Stimulated activated CD4-positive, alpha-beta T cell treated with anti-CD3 and anti-CD28 coated beads, Interleukin-4, amount 100 ng/mL, for 24 hours (primary cell): ENCODE measurements at regions not wholly inside any gene's neighbourhood (a gene's known extent, or its start where the extent isn't known, plus 50 kb on each side); places are given as distances from the start of the nearest gene placed in this dataset.

Experiments used
- DNase-seq: peaks from one replicate; pipeline ENCODE4 v3.0.0-alpha.2; 2020

- DNase-seq: no peak
Measured at GRCh38 chr11:116642481-116642880, 130.3 kb downstream of the BUD13 start.

DNA sequence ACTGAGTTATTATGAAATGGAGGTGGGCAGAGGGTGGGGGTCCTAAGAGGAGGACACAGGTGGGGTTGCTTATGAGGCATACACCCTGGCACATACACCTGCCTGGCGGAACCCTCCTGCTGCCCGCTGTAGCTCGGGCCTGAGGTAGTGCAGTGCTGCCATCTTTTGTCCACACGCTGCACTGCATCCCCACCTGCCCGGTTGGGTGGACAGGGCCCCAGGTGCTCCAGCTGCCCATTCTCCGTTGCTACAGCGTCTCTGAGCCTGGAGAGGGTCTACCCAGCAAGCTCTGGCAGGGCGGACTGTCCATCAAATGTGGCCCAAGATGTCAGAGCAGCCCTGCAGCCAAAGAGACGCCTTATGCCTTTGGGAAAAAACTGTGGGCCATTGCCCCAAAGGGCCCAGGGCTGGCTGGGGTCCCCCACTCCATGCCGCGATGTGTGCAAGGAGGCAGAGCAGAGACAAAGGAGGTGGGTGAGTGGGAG, 131.2 kb downstream of the BUD13 start:
- peak; percentile 6 for DNase-seq

GRCh38 chr11:116640641-116641402, 132.0 kb downstream of the BUD13 start:
- DNase-seq: no peak

DNA sequence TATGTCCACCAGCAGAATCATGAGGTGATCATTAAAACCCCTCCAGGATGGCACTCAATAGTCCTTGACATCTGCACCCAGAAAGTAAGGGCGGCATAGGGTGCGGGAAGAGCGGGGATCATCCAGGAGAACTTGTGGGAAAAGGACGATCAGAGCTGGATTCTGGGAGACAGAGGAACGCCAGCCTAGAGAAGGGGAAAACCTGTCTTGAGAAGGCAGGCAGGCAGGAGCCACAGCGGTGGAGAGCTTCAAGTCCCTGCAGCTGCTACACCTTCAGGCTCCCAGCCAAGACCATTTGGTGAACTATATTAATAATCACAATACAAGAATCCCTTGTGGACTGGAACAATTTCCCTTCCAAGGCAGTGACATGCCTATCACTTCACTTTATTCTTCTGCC, 134.3 kb downstream of the BUD13 start:
- DNase-seq: no peak

DNA sequence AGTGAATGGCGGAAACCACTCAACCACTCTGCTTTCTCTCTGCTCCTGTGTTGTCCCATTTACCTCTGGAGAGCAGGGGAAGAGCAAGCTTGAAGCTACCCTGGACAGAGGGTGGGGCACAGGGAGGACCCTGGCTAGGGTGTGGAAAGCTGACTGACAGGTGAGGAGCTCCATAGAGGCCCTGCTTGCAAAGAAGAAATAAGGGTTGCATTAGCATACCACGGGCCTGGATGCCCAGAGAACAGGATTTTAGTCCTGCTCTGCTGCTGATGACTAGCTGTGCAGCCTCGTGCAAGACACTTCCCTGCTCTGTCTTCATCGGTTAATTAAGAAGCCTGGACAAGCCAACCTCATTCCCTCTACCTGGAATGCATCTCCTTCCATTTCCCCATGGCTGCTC, 135.0 kb downstream of the BUD13 start:
- no peak for DNase-seq

- DNase-seq: no peak
Measured at GRCh38 chr11:116636341-116636929, 136.4 kb downstream of the BUD13 start.

- DNase-seq: no peak
Measured at GRCh38 chr11:116631201-116631600, 141.6 kb downstream of the BUD13 start.

- no peak for DNase-seq
Measured at GRCh38 chr11:116618461-116618860, 154.3 kb downstream of the BUD13 start.

- DNase-seq: no peak
Measured at GRCh38 chr11:116615211-116615865, 157.4 kb downstream of the BUD13 start.

- no peak for DNase-seq
Measured at GRCh38 chr11:116614306-116615210, 158.2 kb downstream of the BUD13 start.

GRCh38 chr11:116613206-116613875, 159.4 kb downstream of the BUD13 start:
- DNase-seq: no peak

DNA sequence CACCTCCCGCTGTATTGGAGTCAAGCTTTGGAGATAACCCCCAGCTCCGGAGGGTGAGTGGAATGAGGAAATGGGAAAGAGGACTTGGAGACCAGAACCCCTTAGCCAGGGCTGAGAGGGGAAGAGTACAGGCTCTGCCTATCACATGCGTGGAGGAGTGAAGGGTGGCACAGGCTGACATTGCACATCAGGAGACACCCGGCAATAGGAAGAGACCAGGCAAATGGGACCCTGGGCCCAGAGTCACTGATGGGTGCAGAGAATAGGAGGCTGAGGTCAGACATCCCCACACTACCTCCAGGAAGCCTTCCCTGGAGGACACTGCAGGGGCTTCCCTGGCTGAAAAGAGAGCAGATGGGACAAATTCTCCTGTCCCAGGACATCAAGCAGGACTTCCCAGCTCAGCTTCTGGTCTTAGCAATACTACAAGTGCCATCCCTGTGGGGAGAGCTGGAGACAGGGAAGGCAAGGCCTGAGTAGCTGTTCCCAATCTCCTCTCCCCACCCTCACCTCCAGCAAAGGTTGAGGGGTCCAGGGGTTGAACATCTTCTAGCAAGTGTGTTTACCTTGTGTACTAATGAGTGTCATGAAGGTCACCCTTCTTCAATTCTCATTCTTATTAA, 160.7 kb downstream of the BUD13 start:
- no peak for DNase-seq

DNA sequence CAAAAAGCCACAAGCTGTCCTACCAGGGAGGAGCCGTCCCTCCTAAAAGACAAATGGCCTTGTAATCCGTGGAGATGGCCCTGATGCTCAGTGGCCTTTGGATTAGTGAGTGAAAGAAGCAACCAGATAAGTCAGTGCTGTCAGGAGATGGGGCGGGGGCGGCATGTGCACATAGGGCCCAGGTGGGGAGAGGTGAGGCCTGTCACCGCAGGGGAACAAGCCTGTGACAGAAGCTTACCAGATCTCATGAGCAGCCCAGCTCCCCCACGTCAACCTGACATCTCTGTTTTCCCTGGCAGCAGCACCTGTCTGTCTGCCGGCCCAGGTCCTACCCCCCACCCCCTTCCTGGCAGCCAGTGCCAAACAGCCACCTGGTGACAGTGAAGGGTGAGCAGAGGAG, 162.6 kb downstream of the BUD13 start:
- DNase-seq: no peak

DNA sequence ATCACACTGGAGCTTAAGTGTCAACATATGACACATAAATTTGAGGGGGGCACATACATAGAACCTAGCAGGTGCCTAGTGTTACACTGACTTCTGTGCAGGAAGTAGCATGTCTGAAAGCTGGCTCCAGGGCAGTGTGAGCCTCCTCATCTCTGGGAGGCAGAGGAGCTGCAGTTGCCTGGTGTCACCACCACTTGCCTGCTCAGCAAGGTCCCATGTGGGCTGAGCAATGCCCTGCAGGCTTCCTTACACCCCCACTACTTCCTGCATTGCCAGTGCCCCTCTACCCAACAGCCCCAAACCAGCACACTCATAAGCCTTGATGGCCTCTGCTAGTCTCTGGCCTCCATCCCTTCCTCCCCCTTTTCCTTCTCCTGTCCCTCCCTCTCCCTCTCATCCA, 165.8 kb downstream of the BUD13 start:
- DNase-seq: no peak

GRCh38 chr11:116605543-116606459, 167.0 kb downstream of the BUD13 start:
- no peak for DNase-seq

DNA sequence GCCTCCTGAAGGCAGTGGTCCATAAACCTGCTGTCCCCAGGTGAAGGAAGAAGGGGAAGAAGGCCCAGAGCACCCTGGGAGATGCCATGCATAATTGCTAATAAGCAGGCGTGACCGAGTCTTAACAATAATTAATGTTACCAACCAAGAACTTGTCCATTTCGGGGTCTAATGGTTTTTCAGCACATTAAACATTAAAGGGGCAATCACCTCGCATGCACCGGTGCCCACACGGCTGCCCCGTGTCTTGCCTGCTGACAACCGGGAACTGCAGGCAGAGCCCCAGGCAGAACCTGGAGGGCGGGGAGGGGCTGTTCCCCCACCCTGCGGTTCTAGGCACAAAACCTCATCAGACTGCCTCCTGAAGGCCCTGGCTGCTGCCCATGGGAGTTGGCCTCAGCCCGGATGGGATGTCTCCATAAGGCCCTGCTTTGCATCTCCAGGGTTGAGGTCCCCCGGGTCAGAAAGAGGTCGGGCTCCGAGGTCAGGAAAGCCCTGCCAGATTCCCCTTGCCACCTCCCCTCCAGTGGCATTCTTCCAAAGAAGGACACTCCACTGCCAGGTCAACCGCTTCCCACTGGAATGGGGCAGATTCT, 169.0 kb downstream of the BUD13 start:
- DNase-seq: no peak

DNA sequence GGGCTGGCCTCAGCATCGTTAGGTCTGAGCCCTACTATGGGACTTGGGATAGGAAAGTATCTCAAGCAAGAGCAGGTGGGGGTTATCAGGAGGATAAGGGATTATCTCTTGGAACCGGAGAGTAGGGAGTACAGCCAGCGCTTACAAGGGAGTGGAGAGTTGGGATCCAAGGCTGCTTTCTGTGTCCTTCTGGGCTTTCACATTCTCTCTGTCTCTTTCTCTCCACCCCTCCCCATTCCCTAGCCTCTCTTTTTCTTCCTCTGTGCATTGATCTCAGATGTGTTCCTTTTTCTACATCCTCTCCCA, 170.2 kb downstream of the BUD13 start:
- no peak for DNase-seq

DNA sequence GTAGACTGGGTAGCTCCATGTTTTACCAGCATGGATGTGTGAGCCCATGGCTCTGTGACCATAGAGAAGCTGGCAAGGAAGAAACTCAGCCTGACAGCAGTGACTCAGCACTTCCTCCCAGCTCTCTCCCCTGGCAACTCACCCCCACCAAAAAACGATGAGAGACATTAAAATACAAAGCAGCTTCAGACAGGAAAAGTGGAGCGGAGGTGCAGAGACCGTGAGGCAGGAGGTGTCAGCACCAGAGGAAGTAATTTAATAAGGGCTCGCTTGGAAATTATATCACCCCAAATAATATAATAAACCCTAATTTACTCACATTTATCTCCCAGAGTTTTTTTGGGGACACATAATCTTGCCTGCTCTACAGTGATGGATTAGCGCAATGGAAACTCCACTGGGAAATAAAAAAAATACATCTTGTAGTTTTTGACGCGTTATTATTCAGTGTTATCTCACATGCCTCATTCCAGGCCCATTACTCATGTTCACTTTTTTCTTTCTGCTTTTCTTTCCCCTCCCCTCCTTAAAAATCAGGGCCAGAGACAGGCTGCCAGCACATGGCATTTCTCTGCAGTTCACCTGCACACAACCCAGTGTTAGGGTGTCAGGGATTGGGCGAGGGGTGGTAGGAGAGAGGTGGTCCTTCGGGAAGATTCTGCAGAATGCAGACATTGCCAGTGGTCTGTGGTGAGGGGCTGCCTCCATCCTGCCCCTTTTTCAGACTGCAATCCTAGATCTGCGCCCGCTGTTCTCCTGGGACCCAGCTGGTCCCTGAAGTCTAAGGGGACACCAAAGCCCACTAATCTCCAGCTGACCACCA, 170.8 kb downstream of the BUD13 start:
- no peak for DNase-seq

DNA sequence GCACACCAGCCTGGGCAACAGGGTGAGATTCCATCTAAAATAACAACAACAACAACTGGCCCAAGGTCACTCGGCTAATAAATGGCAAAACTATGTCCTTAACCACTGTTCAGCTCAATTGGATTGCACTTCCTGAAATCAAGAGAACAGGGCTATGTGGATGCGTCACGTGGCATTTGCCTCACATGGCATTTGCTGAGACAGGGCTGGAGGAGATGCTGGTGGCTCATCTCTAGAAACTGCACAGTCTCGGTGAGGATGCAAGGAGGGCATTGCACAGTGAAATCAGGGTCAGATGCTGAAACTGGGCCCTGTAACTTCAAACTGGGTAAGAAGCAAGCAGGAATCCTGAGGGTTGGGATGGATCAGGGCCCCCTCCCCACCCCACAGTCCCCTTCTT, 171.9 kb downstream of the BUD13 start:
- DNase-seq: no peak

- no peak for DNase-seq
Measured at GRCh38 chr11:116598556-116598955, 174.2 kb downstream of the BUD13 start.
